NCI-H345 treated with DMSO at 0.1 percent for 48 hours (cell line): ENCODE measurements at regions not wholly inside any gene's neighbourhood (a gene's known extent, or its start where the extent isn't known, plus 50 kb on each side); places are given as distances from the start of the nearest gene placed in this dataset.
"Not testable (repeated sequence)": the region's sequence is repeated elsewhere in the genome, so short reads cannot be mapped to it uniquely, and the experiment has no call there.

ENCODE experiments used
- DNase-seq: peaks from one replicate; lab custom pipeline; 2025; ENCODE audit not compliant: unreplicated experiment; lab: John Stamatoyannopoulos, UW

DNA sequence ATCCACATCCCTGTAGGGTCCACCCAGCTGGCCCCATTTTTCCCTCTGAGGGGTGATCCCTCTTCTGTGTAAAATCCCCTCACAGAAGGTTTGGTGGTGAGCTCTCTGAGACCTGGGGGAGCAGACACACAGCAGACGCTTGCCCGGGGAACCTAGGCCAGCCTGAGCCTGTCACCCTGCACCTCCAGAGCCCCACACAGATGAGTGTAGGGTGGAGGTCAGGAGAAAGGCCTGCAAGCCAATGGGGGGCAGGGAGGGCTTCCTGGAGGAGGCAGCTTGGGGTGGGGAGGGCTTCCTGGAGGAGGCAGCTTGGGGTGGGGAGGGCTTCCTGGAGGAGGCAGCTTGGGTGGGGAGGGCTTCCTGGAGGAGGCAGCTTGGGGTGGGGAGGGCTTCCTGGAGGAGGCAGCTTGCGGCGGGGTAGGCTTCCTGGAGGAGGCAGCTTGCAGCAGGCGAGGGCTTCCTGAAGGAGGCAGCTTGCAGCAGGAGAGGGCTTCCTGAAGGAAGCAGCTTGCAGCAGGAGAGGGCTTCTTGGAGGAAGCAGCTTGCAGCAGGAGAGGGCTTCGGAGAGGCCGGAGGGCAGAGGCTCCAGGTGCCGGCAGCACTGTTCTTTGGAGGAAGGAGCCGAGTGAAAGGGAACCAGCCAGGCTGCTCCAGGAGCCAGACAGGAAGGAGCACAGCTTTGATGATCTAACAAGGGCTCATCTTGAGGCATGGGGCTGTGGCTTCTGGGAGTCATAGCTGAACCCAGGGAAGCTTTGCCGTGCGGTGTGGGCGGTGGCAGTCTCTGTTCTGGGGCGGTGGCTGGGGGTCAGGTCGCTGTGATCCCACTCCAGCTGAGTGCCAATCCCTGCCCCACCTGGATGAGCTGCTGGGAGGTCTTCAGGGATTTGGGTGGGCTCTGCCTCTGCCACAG lies 83.7 kb upstream of the ZNF469 start:
- no peak for DNase-seq

- DNase-seq = no peak
Measured at GRCh38 chr16:88299751-88300462, 82.9 kb upstream of the ZNF469 start.

DNA sequence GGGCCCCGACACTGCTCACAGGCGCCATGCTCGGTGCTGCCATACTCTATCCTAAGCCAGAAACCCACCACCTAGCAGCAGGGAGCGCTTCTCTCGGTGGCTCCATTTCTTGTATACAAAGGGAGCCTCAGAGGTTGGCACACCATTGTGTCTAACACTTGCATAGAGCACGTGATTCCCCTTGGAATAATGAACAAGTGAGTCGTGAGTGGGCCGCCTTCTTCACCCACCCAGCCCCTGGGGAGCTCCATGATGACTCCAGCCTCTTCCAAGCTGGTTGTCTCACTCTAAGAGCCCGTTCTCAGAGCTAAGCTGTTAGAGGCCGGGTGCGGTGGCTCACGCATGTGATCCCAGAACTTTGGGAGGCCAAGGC lies 82.3 kb upstream of the ZNF469 start:
- DNase-seq = no peak

DNA sequence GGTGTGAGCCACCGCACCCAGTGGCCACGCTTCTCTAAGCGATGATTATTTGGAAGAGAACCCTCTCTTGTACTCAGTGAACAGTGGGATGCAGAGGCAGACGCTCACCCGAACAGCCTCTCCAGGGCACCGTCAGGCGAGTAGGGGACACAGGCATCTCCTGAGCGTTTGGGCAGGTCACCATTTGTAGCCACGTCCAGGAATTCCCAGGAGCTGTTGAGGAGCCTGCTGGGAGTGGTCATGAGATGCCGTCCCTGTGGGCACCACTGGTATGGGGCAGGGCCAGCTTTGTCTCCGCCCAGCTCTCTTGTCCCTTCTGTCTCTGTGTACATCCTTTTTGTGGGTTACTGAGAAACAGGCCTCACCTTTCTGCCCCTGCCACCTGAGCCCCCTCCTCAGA lies 81.3 kb upstream of the ZNF469 start:
- DNase-seq = no peak

DNA sequence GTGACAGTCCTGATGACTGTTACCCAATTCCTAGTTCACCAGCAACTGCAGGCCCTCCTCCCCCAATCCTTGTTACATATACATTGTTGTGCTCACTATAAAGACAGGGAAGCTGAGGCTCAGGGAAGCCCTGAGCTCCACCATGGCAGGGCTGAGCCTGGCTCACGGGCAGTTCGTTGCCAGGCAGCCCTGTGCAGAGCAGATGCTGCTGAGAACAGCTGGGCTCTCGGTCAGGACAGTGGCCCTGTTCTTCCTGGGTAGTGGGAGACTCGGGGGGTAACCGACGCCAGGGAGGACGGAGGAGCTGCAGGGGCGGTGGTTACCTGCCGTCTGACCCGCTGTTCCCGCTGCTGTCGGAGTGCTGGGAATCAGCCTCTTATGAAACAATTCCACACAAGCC lies 80.9 kb upstream of the ZNF469 start:
- DNase-seq = no peak

GRCh38 chr16:88302666-88303065 lies 80.1 kb upstream of the ZNF469 start:
- no peak for DNase-seq

DNA sequence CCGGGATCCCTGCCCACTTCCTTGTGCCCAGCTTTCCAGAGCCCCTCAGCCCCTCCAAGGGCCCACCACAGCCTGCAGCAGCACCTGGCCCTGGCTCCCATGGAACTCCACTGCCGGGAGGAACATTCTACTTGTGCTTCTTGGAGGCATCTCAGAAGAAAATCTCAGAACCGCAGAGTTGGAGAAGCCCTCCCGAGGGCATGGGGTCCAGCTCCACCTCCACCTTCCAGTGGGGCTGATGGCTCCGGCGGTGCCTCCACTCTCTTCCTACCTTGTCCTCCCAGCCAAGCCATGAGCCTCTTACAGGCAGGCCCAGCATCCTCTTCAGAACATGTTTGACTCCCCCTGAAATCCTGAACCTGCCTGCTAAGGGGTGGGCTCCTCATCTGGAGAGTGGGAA lies 79.4 kb upstream of the ZNF469 start:
- no peak for DNase-seq

- DNase-seq = no peak
Measured at GRCh38 chr16:88303890-88304819, 78.6 kb upstream of the ZNF469 start.

DNA sequence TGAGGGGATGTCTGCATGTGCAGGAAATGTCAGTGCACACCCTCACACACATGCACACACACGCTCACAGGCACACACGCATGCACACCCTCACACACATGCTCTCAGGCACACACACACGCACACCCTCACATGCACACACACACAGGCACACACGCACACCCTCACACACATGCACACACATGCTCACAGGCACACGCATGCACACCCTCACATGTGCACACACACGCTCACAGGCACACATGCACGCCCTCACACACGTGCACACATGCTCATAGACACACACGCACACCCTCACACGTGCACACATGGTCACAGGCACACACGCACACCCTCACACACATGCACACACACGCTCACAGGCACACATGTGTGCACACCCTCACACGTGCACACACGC lies 77.6 kb upstream of the ZNF469 start:
- no peak for DNase-seq

DNA sequence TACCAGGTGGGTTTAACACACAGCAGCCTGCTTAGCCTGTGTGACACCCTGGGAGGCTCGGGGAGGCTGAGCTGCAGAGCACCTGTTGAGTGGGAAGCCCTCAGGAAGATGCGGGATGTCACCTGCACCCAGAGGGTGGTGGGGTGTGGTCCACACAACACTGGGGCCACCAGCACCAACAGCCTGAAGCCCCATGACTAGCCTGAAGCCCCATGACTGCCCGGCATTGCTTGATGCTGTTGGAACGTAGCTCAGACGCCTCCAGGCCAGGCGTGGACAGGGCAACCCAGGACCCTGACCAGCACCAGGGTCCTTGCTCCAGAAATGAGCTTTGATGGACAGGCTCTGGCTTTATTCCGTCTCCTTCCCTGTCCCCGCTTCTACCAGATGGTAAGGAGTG lies 76.3 kb upstream of the ZNF469 start:
- no peak for DNase-seq

GRCh38 chr16:88306860-88307545 lies 75.8 kb upstream of the ZNF469 start:
- no peak for DNase-seq

- no peak for DNase-seq
Measured at GRCh38 chr16:88308441-88309173, 74.2 kb upstream of the ZNF469 start.

- DNase-seq = no peak
Measured at GRCh38 chr16:88309174-88309907, 73.4 kb upstream of the ZNF469 start.

GRCh38 chr16:88309908-88310265 lies 72.9 kb upstream of the ZNF469 start:
- no peak for DNase-seq

- DNase-seq = no peak
Measured at GRCh38 chr16:88310796-88311605, 71.8 kb upstream of the ZNF469 start.

- not testable (repeated sequence) for DNase-seq
Measured at GRCh38 chr16:88311860-88312259, 70.9 kb upstream of the ZNF469 start.

DNA sequence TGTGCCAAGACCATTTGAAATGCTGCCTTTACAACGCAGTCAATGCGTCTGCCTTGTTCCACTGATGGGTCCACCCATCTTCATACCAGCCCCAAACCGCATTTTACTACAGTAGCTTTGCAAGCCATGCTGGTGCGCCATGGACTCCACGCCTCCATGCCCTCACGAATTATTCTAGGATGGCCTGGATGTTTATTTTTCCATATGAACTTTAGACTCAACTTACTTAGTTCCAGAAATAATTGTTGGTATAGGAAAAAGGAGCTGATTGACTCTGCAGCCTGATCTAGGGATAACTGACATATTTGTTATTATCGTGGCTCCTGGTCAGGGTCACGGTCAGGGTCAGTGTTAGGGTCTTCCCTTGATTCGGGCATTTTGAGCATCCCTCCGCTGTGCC lies 70.0 kb upstream of the ZNF469 start:
- no peak for DNase-seq

GRCh38 chr16:88314991-88315542 lies 67.7 kb upstream of the ZNF469 start:
- no peak for DNase-seq
